Fibroblast of the aortic adventitia (primary cell): ENCODE measurements at regions not wholly inside any gene's neighbourhood (a gene's known extent, or its start where the extent isn't known, plus 50 kb on each side); places are given as distances from the start of the nearest gene placed in this dataset.

Source experiments
- DNase-seq: peaks from one replicate; pipeline ENCODE4 v3.0.0-alpha.2; 2010; ENCODE audit warnings: low read depth
- H3K4me3 ChIP-seq: 2 replicates; pipeline ENCODE4 v1.5.1; 2011; ENCODE audit warnings: low read depth, mild to moderate bottlenecking, control low read depth, low read length, moderate library complexity
- CTCF ChIP-seq: IDR thresholded peaks from 2 replicates; pipeline ENCODE4 v1.5.1; 2011; ENCODE audit warnings: mild to moderate bottlenecking, low read length, control low read depth, inconsistent platforms; ENCODE audit not compliant: insufficient read depth

- TF ChIP-seq CTCF = no peak
- no peak for DNase-seq
- H3K4me3 ChIP-seq = no peak overlapping the region
Observed at GRCh38 chr20:60930023-60930790, 321.9 kb upstream of the CDH4 start.

GRCh38 chr20:60931696-60932095, 320.4 kb upstream of the CDH4 start:
- TF ChIP-seq CTCF = no peak
- H3K4me3 ChIP-seq = no peak overlapping the region
- DNase-seq = no peak

- no peak for TF ChIP-seq CTCF
- DNase-seq = no peak
- H3K4me3 ChIP-seq = no peak overlapping the region
Observed at GRCh38 chr20:60934724-60935123, 317.3 kb upstream of the CDH4 start.

GRCh38 chr20:60935971-60936370, 316.1 kb upstream of the CDH4 start:
- DNase-seq = no peak
- H3K4me3 ChIP-seq = no peak overlapping the region
- no peak for TF ChIP-seq CTCF

GRCh38 chr20:60937585-60937984, 314.5 kb upstream of the CDH4 start:
- no peak for DNase-seq
- no peak for TF ChIP-seq CTCF
- no peak overlapping the region for H3K4me3 ChIP-seq

GRCh38 chr20:60941379-60941778, 310.7 kb upstream of the CDH4 start:
- TF ChIP-seq CTCF = no peak
- no peak overlapping the region for H3K4me3 ChIP-seq
- DNase-seq = no peak

- no peak overlapping the region for H3K4me3 ChIP-seq
- no peak for DNase-seq
- TF ChIP-seq CTCF = no peak
Observed at GRCh38 chr20:60947819-60948218, 304.2 kb upstream of the CDH4 start.
